ENCODE measurements at regions not wholly inside any gene's neighbourhood (a gene's known extent, or its start where the extent isn't known, plus 50 kb on each side); places are given as distances from the start of the nearest gene placed in this dataset.

GRCh38 chr2:66279024-66279423, 155.9 kb upstream of the MEIS1 start:
- no peak for TF ChIP-seq EP300 (IDR thresholded peaks at IDR 0.05; ENCODE audit: low read depth)
- TF ChIP-seq CTCF (IDR thresholded peaks at IDR 0.05): no peak
- TF ChIP-seq POLR2A (IDR thresholded peaks at IDR 0.05): no peak
- TF ChIP-seq POLR2AphosphoS5 (IDR thresholded peaks at IDR 0.05): no peak
- H3K9me3 ChIP-seq: no peaks in the 10 kb centered on the region
- H3K36me3 ChIP-seq: no peaks in the 10 kb centered on the region
- H3K4me1 ChIP-seq: no peaks in the 10 kb centered on the region
- in situ Hi-C loops (cut with MboI; ENCODE audit: low pct_ligation_motif_present in 1 of 4, low pct_unique_long_range_greater_than_20kb in 1 of 4, low sequenced_read_pairs in 3 of 4): no loop called here
- intact Hi-C loops (cut with DNase I; ENCODE audit: low total_unique reads): no loop called here
- no peak overlapping the region for H3K27ac ChIP-seq
- WGBS, 2 donors (ENCODE audit: low coverage in 1 of 2): 68 to 71% methylated on average over 6 of the region's 6 CpGs
- H3K27me3 ChIP-seq: no peaks in the 10 kb centered on the region
- no peak for DNase-seq
- H3K4me3 ChIP-seq: no peak overlapping the region

GRCh38 chr2:66275984-66276383, 158.9 kb upstream of the MEIS1 start:
- Histone ChIP-seq H3K4me3 (no peak overlapping the region), H3K36me3 (no peaks in the 10 kb centered on the region), H3K27ac (no peak overlapping the region), H3K9me3 (no peaks in the 10 kb centered on the region), H3K4me1 (no peaks in the 10 kb centered on the region), H3K27me3 (no peaks in the 10 kb centered on the region)
- in situ Hi-C loops (cut with MboI; ENCODE audit: low pct_ligation_motif_present in 1 of 4, low pct_unique_long_range_greater_than_20kb in 1 of 4, low sequenced_read_pairs in 3 of 4): no loop called here
- no peak for DNase-seq
- TF ChIP-seq POLR2A (IDR thresholded peaks at IDR 0.05) (no peak), CTCF (IDR thresholded peaks at IDR 0.05) (no peak), POLR2AphosphoS5 (IDR thresholded peaks at IDR 0.05) (no peak)
- intact Hi-C loops (cut with DNase I; ENCODE audit: low total_unique reads): no loop called here
- 44 to 67% methylated on average over 1 of the region's 1 CpG for WGBS, 2 donors (ENCODE audit: low coverage in 1 of 2)

- H3K9me3 ChIP-seq: no peaks in the 10 kb centered on the region
- no peak for TF ChIP-seq EP300 (IDR thresholded peaks at IDR 0.05; ENCODE audit: low read depth)
- no peak for TF ChIP-seq POLR2AphosphoS5 (IDR thresholded peaks at IDR 0.05)
- no peak for TF ChIP-seq POLR2A (IDR thresholded peaks at IDR 0.05)
- TF ChIP-seq CTCF (IDR thresholded peaks at IDR 0.05): no peak
- H3K4me1 ChIP-seq: no peaks in the 10 kb centered on the region
- 56 to 59% methylated on average over 4 of the region's 4 CpGs for WGBS, 2 donors (ENCODE audit: low coverage in 1 of 2)
- H3K27me3 ChIP-seq: no peaks in the 10 kb centered on the region
- intact Hi-C loops (cut with DNase I; ENCODE audit: low total_unique reads) (no loop called here), in situ Hi-C loops (cut with MboI; ENCODE audit: low pct_ligation_motif_present in 1 of 4, low pct_unique_long_range_greater_than_20kb in 1 of 4, low sequenced_read_pairs in 3 of 4) (no loop called here)
- H3K27ac ChIP-seq: no peak overlapping the region
- no peaks in the 10 kb centered on the region for H3K36me3 ChIP-seq
- no peak for DNase-seq
- H3K4me3 ChIP-seq: no peak overlapping the region
These were observed 160.9 kb upstream of the MEIS1 start for GRCh38 chr2:66273933-66274490.

GRCh38 chr2:66272751-66273150, 162.2 kb upstream of the MEIS1 start:
- H3K27me3 ChIP-seq: no peaks in the 10 kb centered on the region
- no peak overlapping the region for H3K27ac ChIP-seq
- DNase-seq: no peak
- in situ Hi-C loops (cut with MboI; ENCODE audit: low pct_ligation_motif_present in 1 of 4, low pct_unique_long_range_greater_than_20kb in 1 of 4, low sequenced_read_pairs in 3 of 4): no loop called here
- no peaks in the 10 kb centered on the region for H3K4me1 ChIP-seq
- no peak overlapping the region for H3K4me3 ChIP-seq
- TF ChIP-seq POLR2A (IDR thresholded peaks at IDR 0.05) (no peak), CTCF (IDR thresholded peaks at IDR 0.05) (no peak), POLR2AphosphoS5 (IDR thresholded peaks at IDR 0.05) (no peak), EP300 (IDR thresholded peaks at IDR 0.05; ENCODE audit: low read depth) (no peak)
- no peaks in the 10 kb centered on the region for H3K36me3 ChIP-seq
- WGBS, 2 donors (ENCODE audit: low coverage in 1 of 2): 77 to 79% methylated on average over 6 of the region's 6 CpGs
- H3K9me3 ChIP-seq: no peaks in the 10 kb centered on the region
- intact Hi-C loops (cut with DNase I; ENCODE audit: low total_unique reads): no loop called here
